ENCODE measurements at regions not wholly inside any gene's neighbourhood (a gene's known extent, or its start where the extent isn't known, plus 50 kb on each side); places are given as distances from the start of the nearest gene placed in this dataset.

DNA sequence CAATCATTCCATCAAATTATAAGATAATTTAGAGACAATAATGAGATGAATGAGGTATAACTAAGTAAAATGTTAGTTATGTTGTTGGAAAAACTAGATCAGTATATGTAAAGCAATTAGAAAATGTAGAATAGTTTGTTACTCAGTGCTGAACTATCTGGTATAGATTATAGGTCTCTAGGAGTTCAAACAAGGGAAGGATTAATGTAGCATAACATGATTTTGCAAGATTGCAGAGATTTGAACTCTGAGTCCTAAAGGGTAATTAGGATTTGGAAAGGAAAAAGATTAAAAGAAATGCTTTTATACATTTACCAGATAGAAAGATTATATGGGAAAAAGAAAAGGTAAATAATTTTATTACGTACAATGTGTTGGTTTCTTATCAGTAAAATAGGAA is 246.3 kb downstream of the KCNC2 start:
- DNase-seq (ENCODE audit: low spot score) (no peak), ATAC-seq (ENCODE audit: insufficient number of reproducible peaks, low FRiP score, low read depth) (no peak)
- Histone ChIP-seq H3K36me3 (no peaks in the 10 kb centered on the region), H3K27ac (no peak overlapping the region), H3K9me3 (no peaks in the 10 kb centered on the region), H3K4me3 (no peak overlapping the region), H3K27me3 (replicated peaks; ENCODE audit: insufficient read depth) (no peaks in the 10 kb centered on the region), H3K4me1 (ENCODE audit: control insufficient read depth in 1 of 2, low read depth in 2 of 2) (no peaks in the 10 kb centered on the region)
- TF ChIP-seq, protein P1, sequence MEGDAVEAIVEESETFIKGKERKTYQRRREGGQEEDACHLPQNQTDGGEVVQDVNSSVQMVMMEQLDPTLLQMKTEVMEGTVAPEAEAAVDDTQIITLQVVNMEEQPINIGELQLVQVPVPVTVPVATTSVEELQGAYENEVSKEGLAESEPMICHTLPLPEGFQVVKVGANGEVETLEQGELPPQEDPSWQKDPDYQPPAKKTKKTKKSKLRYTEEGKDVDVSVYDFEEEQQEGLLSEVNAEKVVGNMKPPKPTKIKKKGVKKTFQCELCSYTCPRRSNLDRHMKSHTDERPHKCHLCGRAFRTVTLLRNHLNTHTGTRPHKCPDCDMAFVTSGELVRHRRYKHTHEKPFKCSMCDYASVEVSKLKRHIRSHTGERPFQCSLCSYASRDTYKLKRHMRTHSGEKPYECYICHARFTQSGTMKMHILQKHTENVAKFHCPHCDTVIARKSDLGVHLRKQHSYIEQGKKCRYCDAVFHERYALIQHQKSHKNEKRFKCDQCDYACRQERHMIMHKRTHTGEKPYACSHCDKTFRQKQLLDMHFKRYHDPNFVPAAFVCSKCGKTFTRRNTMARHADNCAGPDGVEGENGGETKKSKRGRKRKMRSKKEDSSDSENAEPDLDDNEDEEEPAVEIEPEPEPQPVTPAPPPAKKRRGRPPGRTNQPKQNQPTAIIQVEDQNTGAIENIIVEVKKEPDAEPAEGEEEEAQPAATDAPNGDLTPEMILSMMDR (IDR thresholded peaks at IDR 0.05): no peak

DNA sequence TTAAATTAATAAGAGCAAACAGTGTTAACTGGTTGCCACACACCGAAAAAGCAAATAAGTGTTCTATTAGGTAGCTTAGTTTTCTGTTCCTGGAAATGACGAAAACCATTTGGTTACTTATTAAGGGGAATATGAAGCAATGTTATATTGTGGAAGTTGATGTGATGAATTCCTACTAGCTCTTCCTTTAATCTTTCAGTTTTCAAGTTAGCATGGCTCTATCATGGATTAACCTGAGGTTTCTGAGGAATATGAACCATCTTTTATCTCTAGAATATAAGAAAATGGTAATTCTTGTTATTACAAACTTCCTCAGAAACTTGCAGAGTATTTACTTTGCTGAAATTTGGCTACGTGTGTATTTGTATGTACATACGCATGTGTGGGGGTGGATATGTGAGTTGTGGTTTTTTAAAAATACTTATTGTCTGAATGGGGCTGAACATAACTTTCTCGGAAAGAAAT is 245.7 kb downstream of the KCNC2 start:
- no peak for ATAC-seq (ENCODE audit: insufficient number of reproducible peaks, low FRiP score, low read depth)
- H3K27ac ChIP-seq: no peak overlapping the region
- no peaks in the 10 kb centered on the region for H3K9me3 ChIP-seq
- H3K4me3 ChIP-seq: no peak overlapping the region
- H3K4me1 ChIP-seq (ENCODE audit: control insufficient read depth in 1 of 2, low read depth in 2 of 2): no peaks in the 10 kb centered on the region
- TF ChIP-seq, protein P1 (IDR thresholded peaks at IDR 0.05): no peak
- H3K36me3 ChIP-seq: no peaks in the 10 kb centered on the region
- H3K27me3 ChIP-seq (replicated peaks; ENCODE audit: insufficient read depth): no peaks in the 10 kb centered on the region
- no peak for DNase-seq (ENCODE audit: low spot score)

DNA sequence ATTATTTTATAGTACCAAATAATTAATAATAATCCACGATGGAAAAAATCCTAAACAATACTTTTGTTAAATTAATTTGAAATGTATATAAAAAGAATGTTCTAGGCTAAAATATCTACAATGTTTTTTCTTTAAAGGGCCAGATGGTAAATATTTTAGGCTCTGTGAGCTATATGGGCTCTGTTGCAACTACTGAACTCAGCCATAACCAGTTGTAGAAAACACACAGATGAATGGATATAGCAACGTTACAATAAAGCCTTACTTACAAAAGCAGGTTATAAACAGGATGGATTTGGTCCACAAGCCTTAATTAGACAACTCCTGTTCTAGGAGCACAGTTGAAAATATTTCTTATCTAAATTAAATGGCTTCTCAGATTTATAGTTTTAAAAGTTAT is 245.2 kb downstream of the KCNC2 start:
- Histone ChIP-seq H3K4me3 (no peak overlapping the region), H3K36me3 (no peaks in the 10 kb centered on the region), H3K9me3 (no peaks in the 10 kb centered on the region), H3K4me1 (ENCODE audit: control insufficient read depth in 1 of 2, low read depth in 2 of 2) (no peaks in the 10 kb centered on the region), H3K27me3 (replicated peaks; ENCODE audit: insufficient read depth) (no peaks in the 10 kb centered on the region), H3K27ac (no peak overlapping the region)
- no peak for ATAC-seq (ENCODE audit: insufficient number of reproducible peaks, low FRiP score, low read depth)
- TF ChIP-seq, protein P1 (IDR thresholded peaks at IDR 0.05): no peak
- no peak for DNase-seq (ENCODE audit: low spot score)

DNA sequence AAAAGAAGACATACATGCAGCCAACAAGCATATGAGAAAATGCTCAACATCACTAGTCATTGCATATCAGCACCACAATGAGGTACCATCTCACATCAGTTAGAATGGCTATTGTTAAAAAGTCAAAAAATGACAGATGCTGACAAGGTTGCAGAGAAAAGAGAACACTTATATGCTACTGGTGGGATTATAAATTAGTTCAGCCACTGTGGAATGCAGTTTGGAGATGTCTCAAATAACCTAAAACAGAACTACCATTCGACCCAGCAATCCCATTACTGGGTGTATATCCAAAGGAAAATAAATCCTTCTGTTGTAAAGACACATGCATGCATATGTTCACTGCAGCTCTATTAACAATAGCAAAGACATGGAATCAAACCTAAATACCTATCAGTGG is 238.4 kb downstream of the KCNC2 start:
- no peak for ATAC-seq (ENCODE audit: insufficient number of reproducible peaks, low FRiP score, low read depth)
- Histone ChIP-seq H3K27ac (no peak overlapping the region), H3K27me3 (replicated peaks; ENCODE audit: insufficient read depth) (no peaks in the 10 kb centered on the region), H3K9me3 (no peaks in the 10 kb centered on the region), H3K4me1 (ENCODE audit: control insufficient read depth in 1 of 2, low read depth in 2 of 2) (no peaks in the 10 kb centered on the region), H3K36me3 (no peaks in the 10 kb centered on the region), H3K4me3 (no peak overlapping the region)
- TF ChIP-seq, protein P1 (IDR thresholded peaks at IDR 0.05): no peak
- DNase-seq (ENCODE audit: low spot score): no peak

DNA sequence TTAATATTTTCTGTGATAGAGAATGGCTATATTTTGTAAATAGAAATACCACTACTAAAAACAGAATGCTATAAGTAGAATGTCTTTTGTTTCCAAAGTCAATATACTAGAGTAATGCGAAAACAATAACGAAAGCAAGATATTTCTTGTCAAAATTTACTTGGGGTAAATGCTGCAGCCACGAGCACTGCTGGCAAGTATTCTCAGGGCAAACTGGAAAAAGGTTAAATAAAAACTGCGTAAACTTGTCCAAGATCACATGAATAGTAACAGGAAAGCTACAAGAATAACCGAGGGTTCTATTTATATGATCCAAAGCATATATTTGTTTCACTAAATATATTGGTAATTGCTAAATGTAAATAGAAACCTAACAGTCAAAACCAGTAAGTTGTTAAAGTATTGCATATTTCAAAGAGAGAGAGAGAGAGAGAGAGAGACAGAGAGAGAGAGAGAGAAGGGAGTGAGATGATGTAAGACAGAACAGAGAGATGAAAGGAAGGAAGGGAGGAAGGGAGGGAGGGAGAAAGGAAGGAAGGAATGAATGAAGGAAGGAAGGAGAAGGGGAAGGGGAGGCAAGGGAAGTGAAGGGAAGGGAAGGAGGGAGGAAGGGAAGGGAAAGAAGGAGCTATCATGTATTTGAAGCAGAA is 231.7 kb downstream of the KCNC2 start:
- ATAC-seq (ENCODE audit: insufficient number of reproducible peaks, low FRiP score, low read depth) (no peak), DNase-seq (ENCODE audit: low spot score) (no peak)
- no peaks in the 10 kb centered on the region for H3K27me3 ChIP-seq (replicated peaks; ENCODE audit: insufficient read depth)
- H3K9me3 ChIP-seq: no peaks in the 10 kb centered on the region
- H3K27ac ChIP-seq: no peak overlapping the region
- TF ChIP-seq, protein P1 (IDR thresholded peaks at IDR 0.05): no peak
- H3K36me3 ChIP-seq: no peaks in the 10 kb centered on the region
- H3K4me1 ChIP-seq (ENCODE audit: control insufficient read depth in 1 of 2, low read depth in 2 of 2): no peaks in the 10 kb centered on the region
- H3K4me3 ChIP-seq: no peak overlapping the region
